ENCODE measurements at regions not wholly inside any gene's neighbourhood (a gene's known extent, or its start where the extent isn't known, plus 50 kb on each side); places are given as distances from the start of the nearest gene placed in this dataset.

DNA sequence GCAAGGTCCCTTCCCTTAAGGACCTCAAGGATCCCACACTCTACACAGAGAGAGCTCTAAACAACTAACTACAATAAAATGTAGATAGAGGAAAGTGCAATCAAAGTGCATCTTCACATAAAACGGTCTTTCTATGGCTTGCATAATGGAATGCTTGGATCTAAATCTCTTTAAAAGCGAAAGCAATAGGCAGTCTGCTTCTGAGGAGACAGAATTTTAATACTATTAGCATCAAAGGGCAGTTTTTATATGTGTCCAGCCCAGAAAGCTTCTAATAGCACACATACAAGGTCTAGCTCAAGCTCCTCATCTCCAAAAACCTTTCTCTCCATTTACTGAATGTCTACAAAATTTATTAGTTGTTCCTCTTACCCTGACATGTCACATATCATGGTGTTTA, 101.5 kb upstream of the C1GALT1 start:
- no peak for TF ChIP-seq POLR2A (IDR thresholded peaks at IDR 0.05)
- TF ChIP-seq, protein P1, sequence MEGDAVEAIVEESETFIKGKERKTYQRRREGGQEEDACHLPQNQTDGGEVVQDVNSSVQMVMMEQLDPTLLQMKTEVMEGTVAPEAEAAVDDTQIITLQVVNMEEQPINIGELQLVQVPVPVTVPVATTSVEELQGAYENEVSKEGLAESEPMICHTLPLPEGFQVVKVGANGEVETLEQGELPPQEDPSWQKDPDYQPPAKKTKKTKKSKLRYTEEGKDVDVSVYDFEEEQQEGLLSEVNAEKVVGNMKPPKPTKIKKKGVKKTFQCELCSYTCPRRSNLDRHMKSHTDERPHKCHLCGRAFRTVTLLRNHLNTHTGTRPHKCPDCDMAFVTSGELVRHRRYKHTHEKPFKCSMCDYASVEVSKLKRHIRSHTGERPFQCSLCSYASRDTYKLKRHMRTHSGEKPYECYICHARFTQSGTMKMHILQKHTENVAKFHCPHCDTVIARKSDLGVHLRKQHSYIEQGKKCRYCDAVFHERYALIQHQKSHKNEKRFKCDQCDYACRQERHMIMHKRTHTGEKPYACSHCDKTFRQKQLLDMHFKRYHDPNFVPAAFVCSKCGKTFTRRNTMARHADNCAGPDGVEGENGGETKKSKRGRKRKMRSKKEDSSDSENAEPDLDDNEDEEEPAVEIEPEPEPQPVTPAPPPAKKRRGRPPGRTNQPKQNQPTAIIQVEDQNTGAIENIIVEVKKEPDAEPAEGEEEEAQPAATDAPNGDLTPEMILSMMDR (IDR thresholded peaks at IDR 0.05): no peak
